HFFc6 (cell line): ENCODE measurements at regions not wholly inside any gene's neighbourhood (a gene's known extent, or its start where the extent isn't known, plus 50 kb on each side); places are given as distances from the start of the nearest gene placed in this dataset.

Experiments
- DNase-seq: peaks from one replicate; pipeline ENCODE4 v3.0.0-alpha.2; 2018
- H3K27ac Mint-ChIP-seq: 2 replicates; pipeline ENCODE4 v1.8.0; 2020; ENCODE audit warnings: mild to moderate bottlenecking, mixed read lengths
- H3K27me3 Mint-ChIP-seq: 2 replicates; pipeline ENCODE4 v1.8.0; 2021; ENCODE audit warnings: mild to moderate bottlenecking, moderate library complexity, mixed read lengths; ENCODE audit not compliant: insufficient read depth
- H3K36me3 Mint-ChIP-seq: 2 replicates; pipeline ENCODE4 v1.8.0; 2021; ENCODE audit warnings: low read depth, mixed read lengths
- H3K4me1 Mint-ChIP-seq: 2 replicates; pipeline ENCODE4 v1.8.0; 2020; ENCODE audit warnings: low read depth, mixed read lengths
- H3K4me3 Mint-ChIP-seq: 2 replicates; pipeline ENCODE4 v1.8.0; 2020; ENCODE audit warnings: mild to moderate bottlenecking, moderate library complexity, mixed read lengths
- H3K9me3 Mint-ChIP-seq: 2 replicates; pipeline ENCODE4 v1.8.0; 2020; ENCODE audit warnings: mild to moderate bottlenecking, mixed read lengths
- CTCF ChIP-seq: fragments of 200-600 bp; sonication (generic); IDR thresholded peaks from 2 replicates; pipeline ENCODE4 v1.5.0; 2021; ENCODE audit warnings: antibody characterized with exemption, mild to moderate bottlenecking

DNA sequence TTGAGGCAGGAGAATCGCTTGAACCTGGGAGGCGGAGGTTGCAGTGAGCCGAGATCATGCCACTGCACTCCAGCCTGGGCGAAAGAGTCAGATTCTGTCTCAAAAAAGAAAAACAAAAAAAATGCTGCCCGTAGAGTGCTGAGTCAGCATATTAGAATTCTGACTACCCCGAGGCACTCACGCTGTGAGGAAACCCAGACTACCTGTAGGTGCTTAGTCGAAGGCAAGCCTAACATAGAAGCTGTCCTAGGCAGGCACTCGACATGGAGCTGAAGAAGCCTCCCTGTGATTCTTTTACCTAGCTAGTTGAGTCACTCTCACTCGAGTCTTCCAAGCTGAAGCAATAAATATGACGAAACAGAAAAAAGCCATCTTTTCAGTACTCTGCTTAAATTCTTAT lies 1323.2 kb upstream of the DDX18 start:
- peaks cover 24% of the 10 kb centered on the region for H3K9me3 Mint-ChIP-seq
- no peak for DNase-seq
- no peaks in the 10 kb centered on the region for H3K27me3 Mint-ChIP-seq
- no peak overlapping the region for H3K4me3 Mint-ChIP-seq
- H3K36me3 Mint-ChIP-seq, result no peaks in the 10 kb centered on the region
- no peak for TF ChIP-seq CTCF
- H3K4me1 Mint-ChIP-seq, result no peaks in the 10 kb centered on the region
- no peak overlapping the region for H3K27ac Mint-ChIP-seq

DNA sequence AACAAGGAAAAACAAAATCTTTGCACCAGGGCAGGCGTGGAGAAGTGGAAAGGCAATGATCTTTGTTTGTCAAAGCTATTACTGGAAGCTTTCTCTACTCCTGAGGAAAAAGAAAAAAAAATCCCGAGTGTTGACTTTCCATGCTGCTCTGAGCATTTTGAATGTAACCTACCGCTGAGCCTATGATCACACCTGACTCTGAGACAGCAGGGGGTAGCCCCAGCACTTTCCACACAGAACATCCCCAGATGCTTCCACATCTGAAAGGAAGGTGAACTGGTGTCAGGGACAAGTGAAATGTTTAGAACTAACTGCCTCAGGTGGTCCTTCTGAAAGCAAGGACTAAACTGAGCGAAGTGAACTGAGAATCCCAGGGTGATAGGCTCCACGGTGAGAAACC lies 1315.1 kb upstream of the DDX18 start:
- H3K4me1 Mint-ChIP-seq, result no peaks in the 10 kb centered on the region
- peaks cover 28% of the 10 kb centered on the region for H3K9me3 Mint-ChIP-seq
- no peak for TF ChIP-seq CTCF
- H3K36me3 Mint-ChIP-seq, result no peaks in the 10 kb centered on the region; the same call in 1 of the 2 replicates
- DNase-seq, result no peak
- H3K27ac Mint-ChIP-seq, result no peak overlapping the region
- no peak overlapping the region for H3K4me3 Mint-ChIP-seq
- no peaks in the 10 kb centered on the region for H3K27me3 Mint-ChIP-seq

DNA sequence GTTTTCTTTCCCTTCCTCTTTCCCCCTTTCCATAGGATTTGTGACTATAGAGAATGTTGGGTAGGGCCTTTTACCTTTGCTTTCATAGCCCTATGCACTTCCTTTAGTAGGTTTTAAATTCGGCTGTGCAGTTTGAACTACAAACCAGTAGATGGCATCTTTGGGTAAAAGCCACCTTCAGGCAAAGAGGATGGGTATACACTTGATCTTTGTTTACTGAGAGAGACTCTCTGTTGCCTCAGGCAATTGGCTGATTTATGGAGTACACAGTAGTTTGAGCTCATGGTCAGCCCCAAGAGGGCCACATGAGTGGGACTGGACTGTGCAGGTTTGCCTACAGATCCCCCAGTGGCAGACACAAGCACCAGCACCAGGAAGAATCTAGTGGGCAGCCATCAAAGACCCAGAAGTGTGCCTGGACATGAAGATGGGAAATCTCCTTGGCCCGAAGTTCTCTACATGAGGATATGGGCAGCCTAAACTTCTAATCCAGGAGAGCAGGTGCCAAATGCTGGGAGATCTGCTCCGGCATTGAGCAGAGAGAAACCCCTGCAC lies 1304.3 kb upstream of the DDX18 start:
- Mint-ChIP-seq H3K4me3 (no peak overlapping the region), H3K27ac (no peak overlapping the region), H3K9me3 (peaks cover 55% of the 10 kb centered on the region), H3K4me1 (no peaks in the 10 kb centered on the region), H3K36me3 (no peaks in the 10 kb centered on the region), H3K27me3 (no peaks in the 10 kb centered on the region)
- TF ChIP-seq CTCF, result peak; percentile 34; the same call in 1 of the 2 replicates
- DNase-seq, result no peak

GRCh38 chr2:116511426-116511825 lies 1303.1 kb upstream of the DDX18 start:
- H3K27me3 Mint-ChIP-seq, result no peaks in the 10 kb centered on the region

DNA sequence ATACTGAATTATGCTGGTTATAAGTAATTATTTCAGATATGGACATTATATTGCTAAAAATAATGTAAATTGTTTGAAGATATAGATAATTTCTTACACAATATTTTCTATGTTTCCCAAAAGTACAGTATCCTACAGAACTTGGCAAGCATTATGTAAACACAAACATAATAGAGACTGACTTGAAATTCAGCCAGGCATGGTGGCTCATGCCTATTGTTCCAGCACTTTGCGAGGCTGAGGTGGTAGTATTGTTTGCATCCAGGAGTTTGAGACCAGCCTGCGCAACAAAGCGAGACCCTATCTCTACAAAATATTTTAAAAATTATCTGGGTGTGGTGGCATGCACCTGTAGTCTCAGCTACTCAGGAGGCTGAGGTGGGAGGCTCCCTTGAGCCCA lies 1300.5 kb upstream of the DDX18 start:
- no peak for DNase-seq
- Mint-ChIP-seq H3K4me3 (no peak overlapping the region), H3K27ac (no peak overlapping the region), H3K9me3 (peaks cover 37% of the 10 kb centered on the region), H3K36me3 (0 out of 2 replicates have a peak, but pooled peaks cover 2% of the 10 kb centered on the region), H3K4me1 (no peaks in the 10 kb centered on the region), H3K27me3 (no peaks in the 10 kb centered on the region)
- no peak for TF ChIP-seq CTCF

More at GRCh38 chr2:116511426-116511825, 1303.1 kb upstream of the DDX18 start:
- no peak for DNase-seq
- no peaks in the 10 kb centered on the region for H3K36me3 Mint-ChIP-seq
- H3K27ac Mint-ChIP-seq, result no peak overlapping the region
- no peaks in the 10 kb centered on the region for H3K4me1 Mint-ChIP-seq
- H3K4me3 Mint-ChIP-seq, result no peak overlapping the region
- no peak for TF ChIP-seq CTCF
- peaks cover 47% of the 10 kb centered on the region for H3K9me3 Mint-ChIP-seq

GRCh38 chr2:116517936-116518335 lies 1296.6 kb upstream of the DDX18 start:
- no peak overlapping the region for H3K27ac Mint-ChIP-seq
- no peaks in the 10 kb centered on the region for H3K27me3 Mint-ChIP-seq
- no peak overlapping the region for H3K4me3 Mint-ChIP-seq
- no peak for TF ChIP-seq CTCF
- H3K9me3 Mint-ChIP-seq, result peaks cover 26% of the 10 kb centered on the region
- DNase-seq, result no peak
- H3K36me3 Mint-ChIP-seq, result 0 out of 2 replicates have a peak, but pooled peaks cover 5% of the 10 kb centered on the region
- no peaks in the 10 kb centered on the region for H3K4me1 Mint-ChIP-seq
